ENCODE measurements at regions not wholly inside any gene's neighbourhood (a gene's known extent, or its start where the extent isn't known, plus 50 kb on each side); places are given as distances from the start of the nearest gene placed in this dataset.

DNA sequence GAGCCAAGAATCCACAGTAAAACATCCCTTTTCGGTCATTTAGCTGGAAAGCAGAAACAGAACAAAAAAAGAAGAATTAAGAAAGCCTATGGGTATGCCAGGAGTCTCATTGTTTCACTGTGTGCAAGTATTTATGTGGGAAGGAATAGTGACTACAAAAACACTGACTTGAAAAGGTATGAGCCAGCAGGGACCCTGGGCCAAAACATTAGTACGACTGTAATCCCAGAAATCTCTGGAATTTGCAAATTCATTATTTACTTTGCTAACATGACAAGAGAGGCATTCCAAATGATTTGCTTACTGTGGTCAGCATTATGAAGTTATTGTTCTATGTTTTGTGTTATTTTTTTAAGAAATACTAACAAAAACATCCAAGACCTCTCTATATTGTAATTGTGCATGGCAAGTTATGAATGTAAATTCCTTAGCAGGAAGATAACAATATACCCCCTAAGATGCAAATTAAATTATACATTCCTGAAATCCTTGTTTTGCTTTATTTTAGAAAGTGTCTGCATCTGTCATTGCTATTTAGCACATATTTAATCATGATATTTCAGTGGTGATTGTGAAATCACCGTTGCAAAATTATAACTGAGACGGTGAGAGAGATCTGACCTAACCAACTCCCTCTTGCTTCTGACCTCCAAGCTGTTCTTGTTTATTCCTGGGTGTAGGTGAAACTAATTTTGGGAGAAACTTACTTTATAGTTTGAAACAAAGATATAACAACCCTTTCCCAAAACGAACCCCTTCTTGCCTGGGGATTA, 299.2 kb downstream of the ZPLD1 start (continued):
- no peak for TF ChIP-seq RBBP5 (IDR thresholded peaks at IDR 0.05; ENCODE audit: borderline replicate concordance, low read depth, low read length)
- no peak for TF ChIP-seq SP2 (IDR thresholded peaks at IDR 0.05; ENCODE audit: low read length)
- TF ChIP-seq POLR2AphosphoS5 (IDR thresholded peaks at IDR 0.05; ENCODE audit: low read depth, low read length): no peak
- TF ChIP-seq, protein P1, sequence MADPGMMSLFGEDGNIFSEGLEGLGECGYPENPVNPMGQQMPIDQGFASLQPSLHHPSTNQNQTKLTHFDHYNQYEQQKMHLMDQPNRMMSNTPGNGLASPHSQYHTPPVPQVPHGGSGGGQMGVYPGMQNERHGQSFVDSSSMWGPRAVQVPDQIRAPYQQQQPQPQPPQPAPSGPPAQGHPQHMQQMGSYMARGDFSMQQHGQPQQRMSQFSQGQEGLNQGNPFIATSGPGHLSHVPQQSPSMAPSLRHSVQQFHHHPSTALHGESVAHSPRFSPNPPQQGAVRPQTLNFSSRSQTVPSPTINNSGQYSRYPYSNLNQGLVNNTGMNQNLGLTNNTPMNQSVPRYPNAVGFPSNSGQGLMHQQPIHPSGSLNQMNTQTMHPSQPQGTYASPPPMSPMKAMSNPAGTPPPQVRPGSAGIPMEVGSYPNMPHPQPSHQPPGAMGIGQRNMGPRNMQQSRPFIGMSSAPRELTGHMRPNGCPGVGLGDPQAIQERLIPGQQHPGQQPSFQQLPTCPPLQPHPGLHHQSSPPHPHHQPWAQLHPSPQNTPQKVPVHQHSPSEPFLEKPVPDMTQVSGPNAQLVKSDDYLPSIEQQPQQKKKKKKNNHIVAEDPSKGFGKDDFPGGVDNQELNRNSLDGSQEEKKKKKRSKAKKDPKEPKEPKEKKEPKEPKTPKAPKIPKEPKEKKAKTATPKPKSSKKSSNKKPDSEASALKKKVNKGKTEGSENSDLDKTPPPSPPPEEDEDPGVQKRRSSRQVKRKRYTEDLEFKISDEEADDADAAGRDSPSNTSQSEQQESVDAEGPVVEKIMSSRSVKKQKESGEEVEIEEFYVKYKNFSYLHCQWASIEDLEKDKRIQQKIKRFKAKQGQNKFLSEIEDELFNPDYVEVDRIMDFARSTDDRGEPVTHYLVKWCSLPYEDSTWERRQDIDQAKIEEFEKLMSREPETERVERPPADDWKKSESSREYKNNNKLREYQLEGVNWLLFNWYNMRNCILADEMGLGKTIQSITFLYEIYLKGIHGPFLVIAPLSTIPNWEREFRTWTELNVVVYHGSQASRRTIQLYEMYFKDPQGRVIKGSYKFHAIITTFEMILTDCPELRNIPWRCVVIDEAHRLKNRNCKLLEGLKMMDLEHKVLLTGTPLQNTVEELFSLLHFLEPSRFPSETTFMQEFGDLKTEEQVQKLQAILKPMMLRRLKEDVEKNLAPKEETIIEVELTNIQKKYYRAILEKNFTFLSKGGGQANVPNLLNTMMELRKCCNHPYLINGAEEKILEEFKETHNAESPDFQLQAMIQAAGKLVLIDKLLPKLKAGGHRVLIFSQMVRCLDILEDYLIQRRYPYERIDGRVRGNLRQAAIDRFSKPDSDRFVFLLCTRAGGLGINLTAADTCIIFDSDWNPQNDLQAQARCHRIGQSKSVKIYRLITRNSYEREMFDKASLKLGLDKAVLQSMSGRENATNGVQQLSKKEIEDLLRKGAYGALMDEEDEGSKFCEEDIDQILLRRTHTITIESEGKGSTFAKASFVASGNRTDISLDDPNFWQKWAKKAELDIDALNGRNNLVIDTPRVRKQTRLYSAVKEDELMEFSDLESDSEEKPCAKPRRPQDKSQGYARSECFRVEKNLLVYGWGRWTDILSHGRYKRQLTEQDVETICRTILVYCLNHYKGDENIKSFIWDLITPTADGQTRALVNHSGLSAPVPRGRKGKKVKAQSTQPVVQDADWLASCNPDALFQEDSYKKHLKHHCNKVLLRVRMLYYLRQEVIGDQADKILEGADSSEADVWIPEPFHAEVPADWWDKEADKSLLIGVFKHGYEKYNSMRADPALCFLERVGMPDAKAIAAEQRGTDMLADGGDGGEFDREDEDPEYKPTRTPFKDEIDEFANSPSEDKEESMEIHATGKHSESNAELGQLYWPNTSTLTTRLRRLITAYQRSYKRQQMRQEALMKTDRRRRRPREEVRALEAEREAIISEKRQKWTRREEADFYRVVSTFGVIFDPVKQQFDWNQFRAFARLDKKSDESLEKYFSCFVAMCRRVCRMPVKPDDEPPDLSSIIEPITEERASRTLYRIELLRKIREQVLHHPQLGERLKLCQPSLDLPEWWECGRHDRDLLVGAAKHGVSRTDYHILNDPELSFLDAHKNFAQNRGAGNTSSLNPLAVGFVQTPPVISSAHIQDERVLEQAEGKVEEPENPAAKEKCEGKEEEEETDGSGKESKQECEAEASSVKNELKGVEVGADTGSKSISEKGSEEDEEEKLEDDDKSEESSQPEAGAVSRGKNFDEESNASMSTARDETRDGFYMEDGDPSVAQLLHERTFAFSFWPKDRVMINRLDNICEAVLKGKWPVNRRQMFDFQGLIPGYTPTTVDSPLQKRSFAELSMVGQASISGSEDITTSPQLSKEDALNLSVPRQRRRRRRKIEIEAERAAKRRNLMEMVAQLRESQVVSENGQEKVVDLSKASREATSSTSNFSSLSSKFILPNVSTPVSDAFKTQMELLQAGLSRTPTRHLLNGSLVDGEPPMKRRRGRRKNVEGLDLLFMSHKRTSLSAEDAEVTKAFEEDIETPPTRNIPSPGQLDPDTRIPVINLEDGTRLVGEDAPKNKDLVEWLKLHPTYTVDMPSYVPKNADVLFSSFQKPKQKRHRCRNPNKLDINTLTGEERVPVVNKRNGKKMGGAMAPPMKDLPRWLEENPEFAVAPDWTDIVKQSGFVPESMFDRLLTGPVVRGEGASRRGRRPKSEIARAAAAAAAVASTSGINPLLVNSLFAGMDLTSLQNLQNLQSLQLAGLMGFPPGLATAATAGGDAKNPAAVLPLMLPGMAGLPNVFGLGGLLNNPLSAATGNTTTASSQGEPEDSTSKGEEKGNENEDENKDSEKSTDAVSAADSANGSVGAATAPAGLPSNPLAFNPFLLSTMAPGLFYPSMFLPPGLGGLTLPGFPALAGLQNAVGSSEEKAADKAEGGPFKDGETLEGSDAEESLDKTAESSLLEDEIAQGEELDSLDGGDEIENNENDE (IDR thresholded peaks at IDR 0.05; ENCODE audit: insufficient replicate concordance, low read length): no peak
- TF ChIP-seq RFX5 (IDR thresholded peaks at IDR 0.05; ENCODE audit: borderline replicate concordance, low read depth, low read length): no peak
- TF ChIP-seq EZH2 (IDR thresholded peaks at IDR 0.05; ENCODE audit: low read depth, low read length, severe bottlenecking): no peak
